Adrenal gland (tissue), 9 donors: ENCODE measurements at regions not wholly inside any gene's neighbourhood (a gene's known extent, or its start where the extent isn't known, plus 50 kb on each side); places are given as distances from the start of the nearest gene placed in this dataset.

Source experiments
- DNase-seq, 7 donors: peaks; one replicate each; pipeline ENCODE4 v3.0.0-alpha.2; 2019 to 2020
- H3K27ac ChIP-seq, 5 donors: fragments of 200-600 bp; sonication (generic) in 4 of 5; 1 replicate in 3 of 5; 2 replicates in 2 of 5; pipeline versions ENCODE4 v1.5.1 to v1.8.0; 2016 to 2020; ENCODE audit warnings: mild to moderate bottlenecking in 1 of 5
- H3K27me3 ChIP-seq: fragments of 200-600 bp; 2 replicates; pipeline ENCODE4 v1.8.0; 2021
- H3K36me3 ChIP-seq, 2 donors: fragments of 200-600 bp; replicated peaks in 1 of 2; 1 replicate in 1 of 2; 2 replicates in 1 of 2; pipeline versions ENCODE4 v1.5.1 to v1.8.0; 2018 to 2022
- H3K4me1 ChIP-seq, 2 donors: fragments of 200-600 bp; replicated peaks in 1 of 2; 1 replicate in 1 of 2; 2 replicates in 1 of 2; pipeline versions ENCODE4 v1.5.1 to v1.8.0; 2018 to 2021
- H3K4me3 ChIP-seq, 4 donors: fragments of 200-600 bp; sonication (generic) in 3 of 4; one replicate each; pipeline ENCODE4 v1.5.1; 2016 to 2018
- H3K9me3 ChIP-seq, 3 donors: fragments of 200-600 bp; sonication (generic) in 1 of 3; replicated peaks in 1 of 3; 1 replicate in 2 of 3; 2 replicates in 1 of 3; pipeline versions ENCODE4 v1.5.1 to v1.8.0; 2016 to 2021
- CTCF ChIP-seq, 6 experiments: fragments of 450-650 bp in 4 of 6; fragments of 200-600 bp in 2 of 6; sonication (generic) in 1 of 6; IDR thresholded peaks; 1 replicate in 5 of 6; 2 replicates in 1 of 6; pipeline versions ENCODE4 v1.5.1 to v1.8.0; 2016 to 2021; ENCODE audit warnings: antibody characterized with exemption in 6 of 6, mild to moderate bottlenecking in 2 of 6, moderate library complexity in 1 of 6
- POLR2A ChIP-seq, 2 donors: fragments of 450-650 bp; IDR thresholded peaks; one replicate each; pipeline ENCODE4 v1.6.1; 2017; ENCODE audit warnings: antibody characterized with exemption in 2 of 2, mild to moderate bottlenecking in 2 of 2, moderate library complexity in 1 of 2
- WGBS, 4 donors: extraction: QIAGEN DNeasy Blood & Tissue Kit in 2 of 4; methylation state at CpG; one replicate each; pipeline versions ENCODE4 v1.1.5 to v1.1.7; 2013 to 2017; 5-methylcytosine and 5-hydroxymethylcytosine counted together
- intact Hi-C, 2 donors: fragments of 100-400 bp; cut with DNase I; formaldehyde crosslinking; loops; one replicate each; pipeline versions ENCODE4 v1.14.1 to v1.15.0; 2022 to 2023
- donor health status: healthy with polysubstance abuse.
- donor health status: Bipolar disorder and iron deficiency.
- donor health status: DM: yes; HTN: yes; CAD: no.
- donor health status: DM: no; HTN: no; CAD: no.
- donor health status: DM: no; HTN: no; CAD: no.

- H3K9me3 ChIP-seq: no peaks in the 10 kb centered on the region
- no peaks in the 10 kb centered on the region for H3K27me3 ChIP-seq
- H3K27ac ChIP-seq: no peak overlapping the region
- intact Hi-C loops: no loop called here
- no peaks in the 10 kb centered on the region for H3K4me1 ChIP-seq
- no peak overlapping the region for H3K4me3 ChIP-seq
- DNase-seq: no peak
- no peaks in the 10 kb centered on the region for H3K36me3 ChIP-seq
- TF ChIP-seq POLR2A (IDR thresholded peaks at IDR 0.05): no peak
- no peak for TF ChIP-seq CTCF (IDR thresholded peaks at IDR 0.05)
Measured at GRCh38 chr15:54843006-54843405, 353.7 kb downstream of the RSL24D1 start.

GRCh38 chr15:54841701-54842305, 354.9 kb downstream of the RSL24D1 start:
- no peak for TF ChIP-seq CTCF (IDR thresholded peaks at IDR 0.05)
- TF ChIP-seq POLR2A (IDR thresholded peaks at IDR 0.05): no peak
- Histone ChIP-seq H3K36me3 (no peaks in the 10 kb centered on the region), H3K4me1 (no peaks in the 10 kb centered on the region), H3K27ac (peak overlapping the region in 1 of 5 donors; percentile 60), H3K27me3 (no peaks in the 10 kb centered on the region), H3K4me3 (no peak overlapping the region), H3K9me3 (no peaks in the 10 kb centered on the region)
- WGBS, 4 donors: 46 to 68% (median 57%) methylated on average over 3 of the region's 3 CpGs
- DNase-seq: no peak
- intact Hi-C loops: no loop called here

GRCh38 chr15:54840621-54841398, 355.9 kb downstream of the RSL24D1 start:
- 58 to 60% (median 59%) methylated on average over 7 of the region's 7 CpGs for WGBS, 4 donors
- intact Hi-C loops: no loop called here
- no peak for DNase-seq
- TF ChIP-seq POLR2A (IDR thresholded peaks at IDR 0.05) (no peak), CTCF (IDR thresholded peaks at IDR 0.05) (no peak)
- H3K4me3 ChIP-seq: no peak overlapping the region
- no peak overlapping the region for H3K27ac ChIP-seq
- no peaks in the 10 kb centered on the region for H3K4me1 ChIP-seq
- no peaks in the 10 kb centered on the region for H3K27me3 ChIP-seq
- no peaks in the 10 kb centered on the region for H3K9me3 ChIP-seq
- no peaks in the 10 kb centered on the region for H3K36me3 ChIP-seq

- 56 to 67% (median 65%) methylated on average over 2 of the region's 2 CpGs for WGBS, 4 donors
- no peaks in the 10 kb centered on the region for H3K9me3 ChIP-seq
- H3K36me3 ChIP-seq: no peaks in the 10 kb centered on the region
- H3K4me1 ChIP-seq: no peaks in the 10 kb centered on the region
- no peak overlapping the region for H3K27ac ChIP-seq
- intact Hi-C loops: no loop called here
- DNase-seq: no peak
- H3K4me3 ChIP-seq: no peak overlapping the region
- H3K27me3 ChIP-seq: no peaks in the 10 kb centered on the region
- TF ChIP-seq POLR2A (IDR thresholded peaks at IDR 0.05) (no peak), CTCF (IDR thresholded peaks at IDR 0.05) (no peak)
Measured at GRCh38 chr15:54839379-54839778, 357.4 kb downstream of the RSL24D1 start.
